ENCODE measurements at regions not wholly inside any gene's neighbourhood (a gene's known extent, or its start where the extent isn't known, plus 50 kb on each side); places are given as distances from the start of the nearest gene placed in this dataset.

DNA sequence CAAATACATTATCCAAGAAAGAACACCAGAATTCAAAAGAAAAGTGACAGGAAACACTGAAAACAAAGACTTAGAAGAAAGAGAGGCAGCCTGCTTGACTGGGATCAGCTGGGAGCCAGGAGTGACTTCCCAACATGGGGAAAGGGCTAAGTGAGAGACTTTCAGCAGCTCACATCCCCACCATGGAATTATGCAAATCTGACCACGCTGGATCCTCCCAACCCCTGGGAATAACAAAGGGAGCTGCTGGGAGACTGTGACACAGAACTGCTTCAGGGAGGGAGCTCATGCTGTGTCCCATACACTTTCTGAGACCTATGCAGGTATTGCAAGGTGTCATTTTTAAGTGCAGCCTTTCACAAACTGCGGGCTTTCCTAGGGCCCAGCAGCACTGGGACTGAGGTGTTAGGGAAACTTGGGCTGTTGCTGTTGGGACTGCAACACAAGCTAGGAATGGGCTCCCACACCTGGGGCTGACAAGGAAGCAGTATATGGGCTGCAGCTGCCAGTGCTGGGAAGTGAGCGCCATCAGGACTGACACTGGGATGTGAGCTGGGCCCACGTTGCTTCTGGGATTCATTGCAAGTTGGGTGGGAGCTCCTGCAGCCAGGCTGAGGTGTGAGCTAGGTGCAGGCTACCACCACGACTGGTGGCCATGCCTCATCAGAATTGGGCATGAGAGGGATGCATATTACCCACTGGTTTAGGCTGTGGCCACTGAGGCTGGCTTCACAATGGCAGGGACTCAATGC, 139.1 kb downstream of the KDR start:
- DNase-seq: no peak

DNA sequence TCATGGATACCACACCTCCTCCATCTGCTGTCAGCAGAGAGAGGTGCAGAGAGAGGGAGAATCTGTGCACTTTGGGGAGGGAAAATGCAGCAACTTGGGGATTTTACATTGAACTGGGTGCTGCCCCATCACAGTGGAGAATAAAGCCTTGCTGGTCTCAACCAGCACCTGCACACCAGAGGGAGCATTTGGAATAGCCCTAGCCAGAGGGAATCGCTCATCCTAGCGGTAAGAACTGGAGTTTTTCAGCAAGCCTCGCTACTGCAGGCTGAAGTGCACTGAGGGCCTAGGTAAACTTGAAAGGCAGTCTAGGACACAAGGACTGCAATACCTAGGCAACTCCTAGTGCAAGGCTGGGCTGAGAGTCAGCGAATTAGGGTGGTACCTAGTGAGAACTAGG, 148.7 kb downstream of the KDR start:
- no peak for DNase-seq

DNA sequence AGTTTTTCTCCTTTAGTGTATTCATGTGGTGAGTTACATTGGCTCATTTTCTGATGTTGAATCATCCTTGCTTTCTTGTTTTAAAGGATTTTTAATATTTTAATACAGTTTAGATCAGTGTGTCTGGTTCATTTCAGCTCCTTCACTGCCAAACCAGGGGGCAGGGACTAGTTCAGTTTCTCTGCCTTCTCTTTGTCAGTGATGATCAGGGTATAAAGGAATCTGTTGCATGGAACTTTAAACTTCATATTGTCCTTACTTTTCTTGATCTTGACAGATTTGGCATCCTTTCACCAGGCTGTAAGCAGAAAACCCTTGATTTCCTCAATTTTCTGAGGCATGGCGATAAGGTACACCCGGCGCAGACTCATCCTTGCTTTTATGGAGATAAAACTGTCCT, 149.4 kb downstream of the KDR start:
- DNase-seq: no peak

DNA sequence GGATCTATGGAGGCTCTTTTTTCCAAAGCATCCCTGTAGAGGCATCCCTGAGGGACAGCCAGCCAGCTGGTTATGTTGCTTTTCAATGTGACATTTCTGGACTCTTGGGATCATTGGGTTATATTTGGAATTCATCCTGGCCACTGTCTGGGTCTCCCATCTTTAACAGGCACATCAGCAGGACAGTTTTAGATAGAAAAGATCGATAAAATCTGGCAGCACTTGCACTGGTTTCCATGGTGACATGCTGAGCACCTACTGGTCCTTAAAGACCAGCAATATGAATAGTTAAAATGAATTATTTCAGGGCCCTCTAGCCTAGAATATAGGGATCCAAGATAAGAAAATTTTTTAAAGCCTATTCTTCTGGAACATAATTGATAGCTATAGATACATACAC, 151.6 kb downstream of the KDR start:
- DNase-seq: no peak

DNA sequence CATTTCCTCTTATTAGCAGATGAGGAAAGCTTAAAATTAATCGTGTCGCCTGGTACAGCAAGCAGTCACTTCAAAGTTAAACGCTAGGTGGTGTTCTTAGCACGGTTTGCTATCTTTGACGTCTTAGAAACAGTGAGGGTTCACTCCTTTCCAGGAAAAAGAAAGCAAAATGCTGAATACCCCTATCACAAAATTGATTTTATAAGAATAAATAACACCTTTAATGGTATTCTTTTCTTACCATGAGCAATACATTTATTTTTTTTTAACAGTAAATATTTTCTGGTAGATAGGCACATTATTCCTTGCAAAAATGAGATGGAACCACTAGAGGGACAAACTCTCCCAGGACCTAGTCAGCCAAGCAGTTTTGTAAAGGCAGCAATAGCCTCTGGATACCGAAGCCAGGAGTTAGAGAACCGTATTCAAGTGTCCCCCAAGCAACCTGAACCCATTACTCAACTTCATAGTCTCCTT, 153.9 kb downstream of the KDR start:
- no peak for DNase-seq

DNA sequence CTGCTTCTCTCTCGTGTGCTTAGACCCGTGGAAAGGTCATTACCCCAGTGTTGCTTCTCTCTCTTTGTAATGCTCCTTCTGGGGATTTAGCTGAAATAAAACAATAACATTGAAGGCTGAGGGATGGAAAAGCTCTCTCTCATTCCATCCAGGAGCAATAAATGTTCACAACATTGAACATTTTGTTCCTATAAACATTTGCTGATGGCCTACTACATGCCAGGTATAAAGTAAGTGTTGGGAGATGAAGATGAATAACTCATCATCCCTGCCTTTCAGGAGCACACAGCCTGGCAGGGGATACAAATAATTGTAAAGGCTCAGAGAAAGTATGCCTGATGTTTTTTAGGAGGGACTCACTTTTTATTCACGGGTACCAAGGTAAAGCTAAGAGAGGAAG, 158.1 kb downstream of the KDR start:
- DNase-seq: no peak

DNA sequence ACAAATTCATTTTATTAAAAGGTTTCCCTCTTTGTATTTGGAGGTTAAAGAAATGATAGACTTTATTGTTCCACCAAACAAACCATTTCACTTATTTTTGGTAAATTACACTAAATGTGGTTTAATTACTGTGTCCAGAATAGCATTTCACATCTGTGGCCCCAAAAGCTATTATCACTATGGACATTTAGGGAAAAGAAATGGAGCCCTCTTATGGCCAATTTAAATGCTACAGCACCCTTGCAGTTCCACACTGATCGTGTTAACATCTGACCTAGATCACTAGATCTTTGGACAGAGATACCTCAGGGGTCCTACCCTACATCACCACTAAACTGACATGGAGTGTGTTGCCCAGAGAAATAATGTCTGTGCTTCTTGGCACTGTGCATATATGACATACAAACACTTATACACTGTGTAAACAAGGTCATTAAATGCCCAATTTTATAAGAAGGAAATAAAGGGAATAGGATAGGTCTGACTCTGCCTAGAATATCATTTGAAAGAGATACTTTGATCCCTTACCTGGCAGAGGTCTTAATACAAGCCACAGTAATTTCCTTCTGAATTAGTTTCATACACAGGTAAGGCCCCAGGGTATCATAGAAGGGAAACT, 163.9 kb downstream of the KDR start:
- no peak for DNase-seq

DNA sequence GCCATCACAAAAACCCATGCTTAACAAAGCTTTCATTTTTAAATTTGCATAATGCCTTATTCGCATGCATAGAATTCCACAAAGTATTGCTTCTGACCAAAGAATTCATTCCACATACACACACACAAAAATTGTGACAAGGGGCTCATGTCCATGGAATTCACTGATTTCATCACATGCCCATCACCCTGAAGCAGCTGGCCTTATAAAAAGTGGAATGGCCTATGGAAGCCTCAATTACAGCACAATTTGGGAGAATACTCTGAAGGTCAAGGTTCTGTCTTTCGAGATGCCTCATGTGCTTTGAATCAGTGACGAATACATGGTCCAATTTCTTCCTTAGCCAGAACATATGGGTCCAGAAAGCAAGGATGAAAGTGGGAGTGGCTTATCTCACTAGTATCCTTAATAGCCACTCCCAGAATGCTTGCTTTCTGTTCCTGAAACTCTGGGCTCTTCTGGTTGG, 165.7 kb downstream of the KDR start:
- no peak for DNase-seq

DNA sequence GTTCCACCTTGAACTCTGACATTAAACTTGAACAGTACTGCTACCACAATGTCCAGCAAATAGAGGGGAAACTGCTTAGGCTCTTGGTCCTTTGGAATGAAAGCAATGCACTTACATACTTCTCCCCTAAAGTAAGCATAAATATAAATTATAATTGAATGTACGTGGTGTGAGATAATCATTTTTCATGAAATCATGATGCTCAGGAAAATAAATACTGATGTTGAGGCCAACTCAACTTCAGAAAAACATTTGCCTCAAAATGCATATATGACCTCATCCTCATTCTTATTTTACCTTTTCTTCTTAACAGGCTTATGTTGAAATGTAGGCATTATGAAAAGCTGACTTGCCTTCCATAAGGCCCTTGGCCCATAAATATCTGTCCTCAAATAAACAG, 166.3 kb downstream of the KDR start:
- DNase-seq: no peak

DNA sequence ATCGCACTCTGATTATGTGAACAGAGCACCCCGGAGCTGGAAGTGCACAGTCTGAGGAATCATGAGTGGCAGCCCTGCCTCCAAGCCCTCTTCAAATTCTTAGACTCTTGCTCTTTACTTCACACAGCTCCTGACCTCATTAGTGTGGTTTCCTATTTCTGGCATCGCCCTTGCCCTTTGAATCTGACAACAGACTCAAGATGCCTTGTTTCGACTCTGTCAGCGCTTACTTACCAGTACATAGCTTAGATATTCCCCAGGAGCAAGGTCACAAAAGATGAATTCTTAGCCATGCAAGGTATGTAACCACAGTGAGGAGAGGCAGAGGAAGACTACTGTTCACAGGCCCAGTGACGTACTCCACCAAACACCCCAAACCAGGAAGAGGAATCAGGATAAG, 167.2 kb downstream of the KDR start:
- DNase-seq: no peak

DNA sequence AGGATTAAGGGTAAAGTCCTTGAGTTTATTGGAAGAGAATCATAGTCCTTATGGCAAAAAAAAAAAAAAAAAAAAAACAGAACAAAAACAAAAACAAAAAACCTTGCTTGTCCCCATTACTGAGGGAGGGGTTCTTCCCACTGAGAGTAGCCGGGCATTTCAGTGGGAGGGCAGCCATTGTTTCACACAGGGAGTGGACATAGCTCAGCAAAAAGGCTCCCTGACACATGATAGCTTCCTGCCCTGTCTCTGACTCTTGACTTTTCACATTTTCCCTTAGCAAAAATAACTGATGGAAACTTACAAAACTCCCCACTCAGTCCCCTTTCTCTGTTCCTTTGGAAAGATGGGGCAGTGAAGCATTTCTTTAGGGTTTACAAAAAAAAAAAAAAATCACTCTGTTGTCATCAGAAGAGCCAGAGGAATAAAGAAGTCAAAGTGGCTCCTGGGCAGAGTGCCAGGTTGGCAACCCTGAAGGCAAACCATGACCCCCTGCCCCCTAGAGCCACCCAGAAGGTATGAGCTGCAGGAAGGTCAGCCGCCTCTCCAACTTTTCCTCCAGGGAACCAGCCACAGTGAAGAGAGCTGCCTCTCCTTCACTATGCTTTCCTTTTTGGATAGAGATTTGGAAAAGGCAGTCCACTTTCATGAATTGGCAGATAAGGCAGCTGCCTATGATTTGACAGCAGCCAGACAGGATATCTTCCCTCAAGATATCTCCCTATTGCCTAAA, 170.6 kb downstream of the KDR start:
- DNase-seq: no peak

DNA sequence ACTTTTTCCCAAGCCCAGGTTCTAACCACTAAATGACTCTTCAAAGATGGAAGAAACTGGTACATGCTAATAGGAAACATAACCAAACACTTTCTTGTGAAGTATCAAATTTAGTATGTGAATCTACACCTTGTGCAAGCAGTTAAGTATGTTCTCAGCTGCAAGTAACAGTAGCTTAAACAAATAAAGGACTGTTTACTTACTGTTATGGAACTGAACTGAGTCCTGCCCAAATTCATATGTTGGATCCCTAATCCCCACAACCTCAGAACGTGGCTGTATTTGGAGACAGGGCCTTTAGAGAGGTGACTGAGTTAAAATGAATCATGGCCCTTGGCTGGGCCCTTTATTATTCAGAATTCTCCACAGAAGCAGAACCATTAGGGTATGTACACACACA, 178.7 kb downstream of the KDR start:
- no peak for DNase-seq

DNA sequence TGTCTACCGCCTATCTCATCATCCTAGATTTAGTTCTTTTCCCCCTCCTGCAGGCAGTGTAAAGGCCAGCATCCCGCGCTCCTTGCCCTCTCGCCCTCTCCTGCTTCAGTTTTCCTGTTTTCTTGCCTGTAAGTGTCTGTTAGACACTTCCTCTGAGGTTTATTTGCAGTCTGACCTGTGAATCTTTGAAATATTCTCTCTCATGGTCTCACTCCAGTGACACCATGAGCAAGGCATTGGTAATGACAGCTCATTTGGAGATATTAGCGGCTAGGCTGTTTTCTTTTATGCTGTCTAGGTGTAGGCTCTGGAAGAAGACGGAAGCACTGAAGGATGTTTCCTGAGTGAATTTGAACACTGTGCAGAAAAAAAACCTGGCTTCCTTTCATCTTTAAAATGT, 179.6 kb downstream of the KDR start:
- DNase-seq: no peak

DNA sequence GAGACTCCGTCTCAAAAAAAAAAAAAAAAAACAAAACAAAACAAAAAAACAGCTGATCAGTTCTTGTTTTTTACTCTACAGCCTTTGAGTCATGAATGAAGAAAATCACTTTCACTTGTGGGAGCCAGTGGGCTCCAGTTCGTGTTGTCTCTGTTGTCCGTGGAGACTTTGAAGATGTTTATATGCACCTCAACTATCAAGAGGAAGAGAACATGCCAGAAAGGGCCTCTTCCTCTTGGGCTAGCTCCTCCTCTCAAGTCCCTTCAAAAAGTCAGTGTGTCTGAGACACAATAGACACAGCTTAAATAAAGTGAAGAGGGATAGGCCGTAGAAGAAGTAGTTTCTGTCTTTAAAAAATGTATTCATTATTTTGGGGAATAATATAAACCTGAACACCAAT, 182.7 kb downstream of the KDR start:
- DNase-seq: no peak

DNA sequence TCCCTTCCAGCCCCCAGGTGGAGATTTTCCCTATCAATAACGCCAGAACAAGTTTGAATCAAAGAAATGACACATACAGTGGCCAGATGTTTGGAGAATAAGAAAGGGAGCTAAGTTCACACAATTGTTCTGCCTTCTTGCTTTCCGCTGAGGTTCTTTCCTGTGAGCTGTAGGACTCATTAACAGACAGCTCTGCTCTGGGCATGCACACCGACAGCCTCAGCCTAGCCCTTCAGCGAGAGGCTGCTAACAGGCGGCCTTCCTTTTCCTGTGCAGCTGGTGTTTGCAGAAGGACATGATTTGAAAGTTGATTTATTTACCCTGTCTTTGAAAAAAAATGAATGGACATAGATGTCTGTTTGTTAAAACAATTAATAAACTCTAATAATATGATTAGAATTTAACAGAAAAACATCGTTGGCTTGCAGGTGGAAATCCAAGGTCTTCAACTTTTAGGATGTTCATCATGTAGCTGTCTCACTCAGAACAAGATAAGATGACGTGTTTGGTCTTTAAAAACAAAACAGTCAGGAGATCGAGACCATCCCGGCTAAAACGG, 183.3 kb downstream of the KDR start:
- no peak for DNase-seq

DNA sequence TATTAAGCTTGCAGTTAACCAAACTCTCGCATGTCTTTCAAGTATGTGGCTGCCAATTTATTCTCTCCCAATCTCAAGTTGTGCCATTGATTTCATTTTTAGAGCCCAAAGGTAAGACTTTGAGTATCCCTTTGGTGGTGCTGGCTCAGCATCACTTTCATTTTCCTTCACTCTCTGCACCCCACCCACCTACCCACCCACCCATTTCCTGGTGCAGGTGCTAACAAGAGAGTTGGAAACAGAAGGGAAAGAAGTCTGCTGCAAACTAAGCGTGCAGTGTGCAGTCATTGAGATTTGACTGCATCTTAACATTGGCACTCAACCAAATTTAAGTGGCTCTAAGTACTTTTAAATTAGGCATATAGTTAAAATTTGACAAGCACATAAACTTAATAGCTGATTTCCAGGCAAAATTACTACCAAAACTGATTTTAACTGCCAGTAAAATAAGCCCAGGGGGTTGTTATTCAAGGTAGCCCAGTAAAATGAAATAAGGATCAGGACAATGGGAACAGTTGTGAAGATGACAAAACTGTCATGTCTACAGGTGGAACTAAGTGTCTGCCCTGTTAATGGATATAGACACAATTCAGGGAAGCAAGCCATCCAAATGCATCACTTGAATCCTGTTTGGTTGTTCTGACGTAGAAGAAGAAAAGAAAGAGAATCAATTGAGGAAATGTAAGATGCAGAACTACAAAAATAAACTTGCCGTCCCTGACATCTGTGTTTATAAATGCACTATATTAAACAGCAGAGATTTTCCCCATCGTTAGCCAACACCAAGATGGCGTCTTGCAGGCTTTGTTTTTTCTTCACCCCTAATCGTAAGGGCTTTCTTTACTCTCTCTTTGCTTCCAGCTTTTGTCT, 184.2 kb downstream of the KDR start:
- DNase-seq: no peak

DNA sequence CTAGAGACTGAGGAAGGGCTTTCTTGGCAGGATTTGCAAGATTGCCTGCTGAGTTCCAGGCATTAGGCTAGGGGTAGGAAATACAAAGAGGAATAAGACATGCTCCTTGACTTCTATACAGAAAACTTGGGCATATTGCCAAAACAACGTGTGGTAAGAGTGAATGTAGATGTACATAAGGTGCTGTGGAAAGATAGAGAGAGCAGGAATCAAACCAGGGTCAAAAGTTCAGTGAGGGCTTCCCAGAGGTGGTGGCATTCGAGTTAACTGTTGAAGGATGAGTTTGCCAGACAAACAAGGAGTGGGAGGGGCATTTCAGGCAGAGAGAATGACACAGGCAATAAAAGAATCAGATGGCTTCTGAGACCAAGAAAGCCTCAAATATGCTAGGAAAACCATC, 187.9 kb downstream of the KDR start:
- DNase-seq: no peak

DNA sequence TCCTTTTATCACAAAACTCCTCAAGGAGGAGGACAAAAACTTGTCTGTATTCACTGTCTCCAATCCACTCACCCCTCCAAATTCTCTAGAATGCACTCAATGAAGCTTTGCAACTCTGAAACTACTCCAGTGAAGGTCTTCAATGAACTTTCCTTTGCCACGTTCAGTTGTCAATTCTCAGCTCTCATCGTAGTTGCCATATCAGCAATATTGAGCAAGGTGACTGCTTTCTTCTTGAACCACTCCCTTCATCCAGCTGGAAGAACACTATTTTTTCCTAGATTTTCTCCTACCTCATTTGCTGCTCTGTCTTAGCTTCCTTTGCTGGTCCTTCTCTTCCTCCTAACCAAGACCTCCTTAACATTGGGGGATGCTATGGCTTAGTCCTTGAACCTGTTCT, 191.8 kb downstream of the KDR start:
- no peak for DNase-seq

DNA sequence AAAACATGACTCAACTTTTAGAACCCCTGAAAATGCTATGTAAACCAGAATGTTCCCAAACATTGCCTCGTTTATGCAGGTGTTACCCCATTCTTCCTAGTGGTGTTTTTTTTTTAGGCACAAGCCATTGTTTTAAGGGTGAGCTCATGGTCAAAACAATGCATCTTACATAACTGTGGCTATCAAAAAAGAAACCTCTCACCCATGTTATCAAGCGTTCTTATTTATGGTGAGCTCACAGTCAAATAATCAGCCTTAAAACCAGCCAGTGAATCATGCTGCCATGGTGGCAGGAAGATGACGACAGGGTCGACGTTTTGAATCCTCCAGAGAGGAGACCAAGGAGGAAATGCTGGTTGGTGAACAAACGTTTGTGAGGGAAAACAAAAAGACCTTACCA, 195.2 kb downstream of the KDR start:
- no peak for DNase-seq

DNA sequence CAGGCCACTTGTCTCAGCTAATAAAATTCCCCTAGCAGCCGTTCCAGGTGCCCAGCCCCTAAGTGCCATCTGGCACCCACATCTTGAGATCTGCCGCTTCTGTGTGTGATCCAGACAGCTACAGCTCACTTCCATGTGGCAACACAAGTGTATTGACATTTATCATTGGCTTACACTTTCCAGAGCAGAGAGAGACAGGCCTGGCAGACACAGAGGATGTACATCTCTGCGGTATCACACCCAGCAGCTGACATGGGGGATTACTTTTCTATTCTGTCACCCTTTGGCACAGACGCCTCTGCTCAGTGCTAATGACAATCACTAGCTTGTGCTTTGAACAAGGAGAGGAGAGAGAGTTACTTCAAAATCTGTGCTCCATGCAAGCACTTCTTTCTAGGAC, 195.9 kb downstream of the KDR start:
- peak; percentile 2 for DNase-seq

DNA sequence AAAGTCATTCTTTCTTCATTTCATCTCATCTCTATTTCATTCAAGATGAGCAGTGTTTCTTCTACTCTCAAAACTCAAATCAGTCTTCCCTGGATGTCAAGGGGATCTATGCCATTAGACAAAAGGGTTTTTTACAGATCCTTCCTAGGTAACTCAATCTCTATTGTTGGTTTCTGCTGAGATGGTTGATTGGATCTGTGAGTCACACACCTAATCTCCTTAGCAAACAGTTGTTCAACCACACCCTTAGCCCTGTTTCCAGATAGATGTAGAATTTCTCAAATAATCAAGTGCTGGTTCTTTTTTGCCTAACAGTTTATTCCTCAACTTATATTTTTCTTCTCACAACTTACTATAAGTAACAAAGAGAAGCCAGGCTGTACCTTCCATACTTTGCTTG, 200.5 kb downstream of the KDR start:
- no peak for DNase-seq

DNA sequence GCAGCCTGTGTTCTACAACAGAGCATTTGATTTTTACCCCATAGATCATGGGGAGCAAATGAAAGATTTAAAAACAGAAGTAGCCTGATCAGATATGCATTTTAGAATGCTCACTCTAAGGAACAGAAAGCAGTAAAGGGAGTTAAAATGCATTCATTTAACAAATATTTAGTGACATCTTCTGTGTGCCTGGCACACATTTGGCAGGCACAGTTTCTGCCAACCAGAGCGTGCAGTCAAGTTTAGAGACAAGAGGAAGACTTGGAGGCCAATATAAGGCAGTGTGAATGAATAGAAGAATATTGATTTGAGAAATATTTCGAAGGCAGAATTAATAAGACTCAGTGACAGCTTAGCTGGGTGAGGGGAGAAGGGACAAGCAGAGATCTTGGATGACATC, 210.1 kb downstream of the KDR start:
- no peak for DNase-seq

DNA sequence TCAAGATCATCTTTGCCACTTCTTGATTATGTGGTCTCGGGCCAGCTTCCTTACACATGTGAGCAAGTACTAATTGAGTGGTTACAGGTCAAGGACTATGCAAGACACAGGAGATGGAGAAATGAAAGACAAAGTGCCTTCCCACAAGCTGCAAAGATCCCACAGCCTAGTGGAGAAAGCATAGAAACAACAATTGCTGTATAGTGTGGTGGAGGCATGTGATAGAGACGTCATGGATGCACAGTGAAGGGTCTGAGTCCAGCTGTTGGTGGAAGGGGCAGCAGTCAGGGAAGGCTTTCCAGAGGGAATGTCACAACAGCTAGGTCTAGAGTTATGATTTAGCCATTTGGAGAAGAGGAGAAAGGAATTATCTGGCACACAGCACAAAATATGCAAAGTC, 210.6 kb downstream of the KDR start:
- DNase-seq: no peak
